ENCODE measurements at regions not wholly inside any gene's neighbourhood (a gene's known extent, or its start where the extent isn't known, plus 50 kb on each side); places are given as distances from the start of the nearest gene placed in this dataset.

- intact Hi-C loops (cut with DNase I; ENCODE audit: low total_unique reads) = no loop called here
- TF ChIP-seq EP300 (IDR thresholded peaks at IDR 0.05) = no peak
- TF ChIP-seq, protein P1, sequence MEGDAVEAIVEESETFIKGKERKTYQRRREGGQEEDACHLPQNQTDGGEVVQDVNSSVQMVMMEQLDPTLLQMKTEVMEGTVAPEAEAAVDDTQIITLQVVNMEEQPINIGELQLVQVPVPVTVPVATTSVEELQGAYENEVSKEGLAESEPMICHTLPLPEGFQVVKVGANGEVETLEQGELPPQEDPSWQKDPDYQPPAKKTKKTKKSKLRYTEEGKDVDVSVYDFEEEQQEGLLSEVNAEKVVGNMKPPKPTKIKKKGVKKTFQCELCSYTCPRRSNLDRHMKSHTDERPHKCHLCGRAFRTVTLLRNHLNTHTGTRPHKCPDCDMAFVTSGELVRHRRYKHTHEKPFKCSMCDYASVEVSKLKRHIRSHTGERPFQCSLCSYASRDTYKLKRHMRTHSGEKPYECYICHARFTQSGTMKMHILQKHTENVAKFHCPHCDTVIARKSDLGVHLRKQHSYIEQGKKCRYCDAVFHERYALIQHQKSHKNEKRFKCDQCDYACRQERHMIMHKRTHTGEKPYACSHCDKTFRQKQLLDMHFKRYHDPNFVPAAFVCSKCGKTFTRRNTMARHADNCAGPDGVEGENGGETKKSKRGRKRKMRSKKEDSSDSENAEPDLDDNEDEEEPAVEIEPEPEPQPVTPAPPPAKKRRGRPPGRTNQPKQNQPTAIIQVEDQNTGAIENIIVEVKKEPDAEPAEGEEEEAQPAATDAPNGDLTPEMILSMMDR (IDR thresholded peaks at IDR 0.05) = no peak
- no peak for TF ChIP-seq POLR2AphosphoS5 (IDR thresholded peaks at IDR 0.05)
- no peak for TF ChIP-seq POLR2A (IDR thresholded peaks at IDR 0.05)
- WGBS, 5 donors = 70 to 85% (median 81%) methylated on average over 10 of the region's 10 CpGs
Measured at GRCh38 chr7:41130561-41131236, 572.2 kb downstream of the INHBA start.

DNA sequence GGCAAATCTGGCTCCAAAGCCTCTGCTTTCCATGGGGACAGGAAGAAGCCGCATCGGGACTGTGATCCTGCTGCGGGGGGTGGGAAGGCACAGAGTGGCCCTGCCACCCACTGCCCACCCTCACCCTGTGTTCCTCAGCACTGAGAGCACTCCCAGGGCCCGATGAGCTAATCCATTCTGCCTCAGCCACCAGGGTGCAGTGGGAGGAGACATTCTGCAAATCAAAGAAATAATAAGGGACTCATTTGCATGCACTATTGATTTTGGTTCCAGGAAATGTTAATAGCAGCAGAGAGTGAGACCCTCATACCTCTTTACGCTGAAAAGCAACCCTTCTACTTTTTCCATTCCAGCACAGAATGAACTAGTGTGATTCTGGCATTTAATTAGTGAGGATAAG is 572.8 kb downstream of the INHBA start:
- intact Hi-C loops (cut with DNase I; ENCODE audit: low total_unique reads) = no loop called here
- 77 to 85% (median 80%) methylated on average over 5 of the region's 5 CpGs for WGBS, 5 donors

More at GRCh38 chr7:41130561-41131236, 572.2 kb downstream of the INHBA start:
- DNase-seq = no peak
- Histone ChIP-seq H3K27me3 (no peaks in the 10 kb centered on the region), H3K4me3 (no peak overlapping the region), H3K27ac (no peak overlapping the region), H3K9me3 (no peaks in the 10 kb centered on the region), H3K4me1 (no peaks in the 10 kb centered on the region), H3K36me3 (no peaks in the 10 kb centered on the region)

GRCh38 chr7:41125343-41125742 is 577.5 kb downstream of the INHBA start:
- Histone ChIP-seq H3K36me3 (no peaks in the 10 kb centered on the region), H3K4me1 (no peaks in the 10 kb centered on the region), H3K27me3 (no peaks in the 10 kb centered on the region), H3K27ac (no peak overlapping the region), H3K9me3 (no peaks in the 10 kb centered on the region), H3K4me3 (no peak overlapping the region)
- TF ChIP-seq POLR2AphosphoS5 (IDR thresholded peaks at IDR 0.05) = no peak
- TF ChIP-seq POLR2A (IDR thresholded peaks at IDR 0.05) = no peak
- DNase-seq = no peak
- WGBS, 5 donors = 74 to 84% (median 78%) methylated on average over 2 of the region's 2 CpGs
- intact Hi-C loops (cut with DNase I; ENCODE audit: low total_unique reads) = no loop called here

More for the DNA sequence above, 572.8 kb downstream of the INHBA start:
- no peaks in the 10 kb centered on the region for H3K9me3 ChIP-seq
- no peaks in the 10 kb centered on the region for H3K27me3 ChIP-seq
- DNase-seq = no peak
- no peaks in the 10 kb centered on the region for H3K4me1 ChIP-seq
- TF ChIP-seq POLR2AphosphoS5 (IDR thresholded peaks at IDR 0.05) (no peak), POLR2A (IDR thresholded peaks at IDR 0.05) (no peak), EP300 (IDR thresholded peaks at IDR 0.05) (no peak)
- TF ChIP-seq, protein P1 (IDR thresholded peaks at IDR 0.05) = no peak
- H3K36me3 ChIP-seq = no peaks in the 10 kb centered on the region
- no peak overlapping the region for H3K27ac ChIP-seq
- H3K4me3 ChIP-seq = no peak overlapping the region

- TF ChIP-seq POLR2A (IDR thresholded peaks at IDR 0.05) (no peak), POLR2AphosphoS5 (IDR thresholded peaks at IDR 0.05) (no peak), EP300 (IDR thresholded peaks at IDR 0.05) (no peak)
- TF ChIP-seq, protein P1 (IDR thresholded peaks at IDR 0.05) = no peak
- no peaks in the 10 kb centered on the region for H3K27me3 ChIP-seq
- no peaks in the 10 kb centered on the region for H3K36me3 ChIP-seq
- intact Hi-C loops (cut with DNase I; ENCODE audit: low total_unique reads) = no loop called here
- no peak overlapping the region for H3K27ac ChIP-seq
- DNase-seq = no peak
- H3K4me3 ChIP-seq = no peak overlapping the region
- 14 to 35% (median 25%) methylated on average over 4 of the region's 4 CpGs for WGBS, 5 donors
- H3K9me3 ChIP-seq = no peaks in the 10 kb centered on the region
- no peaks in the 10 kb centered on the region for H3K4me1 ChIP-seq
Measured at GRCh38 chr7:41122256-41122987, 580.5 kb downstream of the INHBA start.

DNA sequence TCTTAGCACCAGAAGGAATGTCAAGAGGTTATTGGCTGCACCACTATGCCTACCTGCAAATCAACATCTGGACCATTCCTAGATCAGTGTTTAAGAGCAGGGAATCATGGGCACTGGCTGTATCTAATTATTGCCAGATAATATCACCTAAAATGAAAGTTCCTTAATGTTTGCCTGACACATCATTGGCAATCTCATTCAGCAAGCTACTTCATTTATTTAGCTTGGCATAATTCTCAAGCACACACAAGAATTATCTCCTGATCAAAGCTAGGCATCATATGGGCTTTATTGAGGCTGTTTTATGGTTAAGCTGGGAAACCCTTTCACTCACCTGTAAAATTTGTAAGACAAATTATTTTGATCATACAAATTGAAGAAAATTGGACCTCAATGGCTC is 581.7 kb downstream of the INHBA start:
- H3K4me1 ChIP-seq = no peaks in the 10 kb centered on the region
- intact Hi-C loops (cut with DNase I; ENCODE audit: low total_unique reads) = no loop called here
- no peak for DNase-seq
- H3K27ac ChIP-seq = no peak overlapping the region
- H3K27me3 ChIP-seq = no peaks in the 10 kb centered on the region
- TF ChIP-seq POLR2AphosphoS5 (IDR thresholded peaks at IDR 0.05) (no peak), POLR2A (IDR thresholded peaks at IDR 0.05) (no peak), EP300 (IDR thresholded peaks at IDR 0.05) (no peak)
- TF ChIP-seq, protein P1 (IDR thresholded peaks at IDR 0.05) = no peak
- H3K36me3 ChIP-seq = no peaks in the 10 kb centered on the region
- H3K9me3 ChIP-seq = no peaks in the 10 kb centered on the region
- no peak overlapping the region for H3K4me3 ChIP-seq

Data from stomach (tissue), 8 donors.